Caco-2 (cell line): ENCODE measurements at regions not wholly inside any gene's neighbourhood (a gene's known extent, or its start where the extent isn't known, plus 50 kb on each side); places are given as distances from the start of the nearest gene placed in this dataset.

Source experiments
- BruUV-seq: library from RNA; stranded (reverse); fragments of 400-500 nt; replicated peaks from 2 replicates; lab custom pipeline; 2021; lab: Mats Ljungman, UMichigan
- CTCF ChIA-PET: fragments of 300-600 bp; sonication (Branson Sonifier 250); formaldehyde crosslinking; loops from one replicate; lab custom pipeline; 2022; ENCODE audit warnings: antibody characterized with exemption; lab: Charles Lee
- POLR2A ChIA-PET: fragments of 300-600 bp; sonication (Branson Sonifier 250); formaldehyde crosslinking; loops from one replicate; lab custom pipeline; 2022; ENCODE audit warnings: antibody characterized with exemption; lab: Charles Lee
- DNase-seq, 2 experiments: peaks; one replicate each; pipeline versions ENCODE4 v3.0.0 to v3.0.0-alpha.2; 2020 to 2022
- H3K27me3 ChIP-seq: replicated peaks from 2 replicates; pipeline ENCODE4 v1.6.0; 2011; ENCODE audit warnings: low read length; ENCODE audit not compliant: control insufficient read depth, insufficient read depth
- H3K36me3 ChIP-seq: 2 replicates; pipeline ENCODE4 v1.5.1; 2011; ENCODE audit warnings: low read length; ENCODE audit not compliant: control insufficient read depth, insufficient read depth
- H3K4me1 ChIP-seq: fragments of 250-450 bp; sonication (Bioruptor Pico); 2 replicates; pipeline ENCODE4 v1.5.1; 2020; ENCODE audit warnings: mild to moderate bottlenecking
- H3K4me3 ChIP-seq: 2 replicates; pipeline ENCODE4 v1.5.1; 2011; ENCODE audit warnings: low read depth, mild to moderate bottlenecking, control low read depth, low read length
- H3K9me3 ChIP-seq: fragments of 250-450 bp; sonication (Bioruptor Pico); 2 replicates; pipeline ENCODE4 v1.5.1; 2020; ENCODE audit warnings: mild to moderate bottlenecking, moderate library complexity
- H3K27ac Mint-ChIP-seq: one replicate; pipeline ENCODE4 v1.8.0; 2022; ENCODE audit warnings: mixed read lengths; ENCODE audit not compliant: unreplicated experiment
- H3K27me3 Mint-ChIP-seq: one replicate; pipeline ENCODE4 v1.8.0; 2022; ENCODE audit warnings: mixed read lengths; ENCODE audit not compliant: insufficient read depth, unreplicated experiment
- H3K36me3 Mint-ChIP-seq: one replicate; pipeline ENCODE4 v1.8.0; 2022; ENCODE audit warnings: mild to moderate bottlenecking, mixed read lengths; ENCODE audit not compliant: insufficient read depth, unreplicated experiment
- H3K4me1 Mint-ChIP-seq: one replicate; pipeline ENCODE4 v1.8.0; 2022; ENCODE audit warnings: low read depth, mixed read lengths; ENCODE audit not compliant: unreplicated experiment
- H3K4me3 Mint-ChIP-seq: one replicate; pipeline ENCODE4 v1.8.0; 2022; ENCODE audit warnings: mild to moderate bottlenecking, moderate library complexity, mixed read lengths; ENCODE audit not compliant: unreplicated experiment
- H3K9me3 Mint-ChIP-seq: one replicate; pipeline ENCODE4 v1.8.0; 2022; ENCODE audit warnings: mixed read lengths; ENCODE audit not compliant: unreplicated experiment
- intact Hi-C: fragments of 100-400 bp; cut with micrococcal nuclease; formaldehyde crosslinking; loops from one replicate; pipeline ENCODE4 v1.10.0; 2022; ENCODE audit not compliant: unreplicated experiment
- TF ChIP-seq, protein P1 (sequence below), 2 experiments: fragments of 200-600 bp in 1 of 2; IDR thresholded peaks; 1 replicate in 1 of 2; 2 replicates in 1 of 2; pipeline versions ENCODE4 v1.5.1 to v1.8.0; 2011 to 2022; ENCODE audit warnings: antibody characterized with exemption in 1 of 2, control low read depth in 1 of 2, inconsistent platforms in 1 of 2, low read depth in 1 of 2, low read length in 1 of 2, mild to moderate bottlenecking in 1 of 2, moderate library complexity in 1 of 2; ENCODE audit not compliant: insufficient read depth in 1 of 2, severe bottlenecking in 1 of 2, unreplicated experiment in 1 of 2

DNA sequence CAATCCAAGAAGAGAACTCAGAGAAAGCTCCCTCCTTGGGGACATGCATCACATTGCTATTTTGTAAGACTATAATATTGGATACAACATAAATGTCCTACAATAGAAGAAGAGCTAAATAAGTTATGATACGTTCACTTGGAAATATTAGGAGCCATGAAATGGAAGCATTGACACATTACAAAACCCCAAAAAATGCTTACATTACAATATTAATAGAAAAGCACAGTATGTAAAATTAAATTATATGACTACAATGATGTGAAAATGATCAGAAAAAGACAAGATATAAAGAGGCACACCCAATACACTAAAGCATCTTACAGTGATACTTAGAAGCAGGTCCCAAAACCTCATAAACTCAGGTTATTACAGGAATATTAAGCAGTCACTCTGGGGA lies 694.1 kb downstream of the TOX3 start:
- Mint-ChIP-seq H3K27ac (no peak overlapping the region), H3K36me3 (no peaks in the 10 kb centered on the region), H3K9me3 (no peaks in the 10 kb centered on the region), H3K4me3 (no peak overlapping the region), H3K27me3 (peaks cover 10% of the 10 kb centered on the region), H3K4me1 (no peaks in the 10 kb centered on the region)
- Histone ChIP-seq H3K27me3 (no peaks in the 10 kb centered on the region), H3K4me3 (no peak overlapping the region), H3K9me3 (no peaks in the 10 kb centered on the region), H3K36me3 (no peaks in the 10 kb centered on the region), H3K4me1 (no peaks in the 10 kb centered on the region)
- DNase-seq = no peak
- ChIA-PET POLR2A (no interaction called here), CTCF (no interaction called here)
- TF ChIP-seq, protein P1, sequence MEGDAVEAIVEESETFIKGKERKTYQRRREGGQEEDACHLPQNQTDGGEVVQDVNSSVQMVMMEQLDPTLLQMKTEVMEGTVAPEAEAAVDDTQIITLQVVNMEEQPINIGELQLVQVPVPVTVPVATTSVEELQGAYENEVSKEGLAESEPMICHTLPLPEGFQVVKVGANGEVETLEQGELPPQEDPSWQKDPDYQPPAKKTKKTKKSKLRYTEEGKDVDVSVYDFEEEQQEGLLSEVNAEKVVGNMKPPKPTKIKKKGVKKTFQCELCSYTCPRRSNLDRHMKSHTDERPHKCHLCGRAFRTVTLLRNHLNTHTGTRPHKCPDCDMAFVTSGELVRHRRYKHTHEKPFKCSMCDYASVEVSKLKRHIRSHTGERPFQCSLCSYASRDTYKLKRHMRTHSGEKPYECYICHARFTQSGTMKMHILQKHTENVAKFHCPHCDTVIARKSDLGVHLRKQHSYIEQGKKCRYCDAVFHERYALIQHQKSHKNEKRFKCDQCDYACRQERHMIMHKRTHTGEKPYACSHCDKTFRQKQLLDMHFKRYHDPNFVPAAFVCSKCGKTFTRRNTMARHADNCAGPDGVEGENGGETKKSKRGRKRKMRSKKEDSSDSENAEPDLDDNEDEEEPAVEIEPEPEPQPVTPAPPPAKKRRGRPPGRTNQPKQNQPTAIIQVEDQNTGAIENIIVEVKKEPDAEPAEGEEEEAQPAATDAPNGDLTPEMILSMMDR (IDR thresholded peaks at IDR 0.05; ENCODE audit: insufficient read depth in 1 of 2, low read depth in 1 of 2, low read length in 1 of 2, severe bottlenecking in 1 of 2, unreplicated experiment in 1 of 2) = no peak
- BruUV-seq = no TSS peak
- intact Hi-C loops = no loop called here

DNA sequence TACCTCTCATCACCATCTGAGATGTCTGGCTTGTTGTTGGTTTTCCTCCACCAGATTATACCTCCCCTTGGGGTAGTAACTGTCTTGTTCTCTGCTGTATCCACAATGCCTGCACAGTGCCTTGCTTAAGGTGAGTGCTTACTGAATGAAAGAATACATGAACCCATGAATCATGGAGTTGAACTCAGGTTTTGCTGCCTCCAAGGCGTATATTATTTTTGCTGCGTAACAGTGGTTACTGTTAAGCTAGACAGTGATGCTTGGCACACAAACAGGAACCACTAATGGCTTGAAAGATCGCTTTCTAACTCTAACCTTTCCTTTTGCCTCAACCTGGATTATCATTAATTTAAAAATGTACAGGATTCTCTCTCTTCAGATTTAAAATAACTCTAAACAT lies 695.8 kb downstream of the TOX3 start:
- ChIA-PET POLR2A (no interaction called here), CTCF (no interaction called here)
- Mint-ChIP-seq H3K4me3 (no peak overlapping the region), H3K27ac (no peak overlapping the region), H3K4me1 (no peaks in the 10 kb centered on the region), H3K36me3 (no peaks in the 10 kb centered on the region), H3K27me3 (peaks cover 10% of the 10 kb centered on the region), H3K9me3 (no peaks in the 10 kb centered on the region)
- no peak overlapping the region for H3K4me3 ChIP-seq
- no TSS peak for BruUV-seq
- H3K27me3 ChIP-seq = no peaks in the 10 kb centered on the region
- TF ChIP-seq, protein P1 (IDR thresholded peaks at IDR 0.05; ENCODE audit: insufficient read depth in 1 of 2, low read depth in 1 of 2, low read length in 1 of 2, severe bottlenecking in 1 of 2, unreplicated experiment in 1 of 2) = no peak
- no peaks in the 10 kb centered on the region for H3K9me3 ChIP-seq
- DNase-seq = no peak
- intact Hi-C loops = no loop called here
- H3K4me1 ChIP-seq = no peaks in the 10 kb centered on the region
- H3K36me3 ChIP-seq = no peaks in the 10 kb centered on the region

DNA sequence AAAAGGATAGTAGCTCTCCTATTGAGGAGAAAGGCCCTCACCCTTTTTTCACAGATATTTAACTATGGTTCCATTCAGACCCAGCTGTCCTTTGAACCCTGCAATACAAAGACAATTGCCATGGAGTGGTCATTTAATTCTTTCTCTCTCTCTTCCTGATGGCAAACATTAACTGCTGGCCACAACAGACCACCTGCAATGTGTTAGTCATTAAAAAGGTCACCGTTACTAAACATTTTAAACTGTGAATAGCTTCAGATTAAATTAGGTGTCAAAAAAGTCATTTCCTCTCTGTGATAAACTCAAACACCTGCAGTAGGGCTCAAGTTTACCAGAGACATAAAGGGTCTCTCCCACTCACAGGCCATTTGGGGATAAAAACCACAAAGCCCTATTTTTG lies 697.2 kb downstream of the TOX3 start:
- no peaks in the 10 kb centered on the region for H3K9me3 Mint-ChIP-seq
- TF ChIP-seq, protein P1 (IDR thresholded peaks at IDR 0.05; ENCODE audit: insufficient read depth in 1 of 2, low read depth in 1 of 2, low read length in 1 of 2, severe bottlenecking in 1 of 2, unreplicated experiment in 1 of 2) = no peak
- no peak for DNase-seq
- Histone ChIP-seq H3K27me3 (no peaks in the 10 kb centered on the region), H3K4me1 (no peaks in the 10 kb centered on the region), H3K36me3 (no peaks in the 10 kb centered on the region), H3K4me3 (no peak overlapping the region), H3K9me3 (no peaks in the 10 kb centered on the region)
- intact Hi-C loops = no loop called here
- no peak overlapping the region for H3K4me3 Mint-ChIP-seq
- H3K27me3 Mint-ChIP-seq = peaks cover 10% of the 10 kb centered on the region
- H3K36me3 Mint-ChIP-seq = no peaks in the 10 kb centered on the region
- H3K27ac Mint-ChIP-seq = no peak overlapping the region
- no TSS peak for BruUV-seq
- POLR2A ChIA-PET = no interaction called here
- CTCF ChIA-PET = no interaction called here
- H3K4me1 Mint-ChIP-seq = no peaks in the 10 kb centered on the region
